Neural progenitor cell (in vitro differentiated cells): ENCODE measurements at regions not wholly inside any gene's neighbourhood (a gene's known extent, or its start where the extent isn't known, plus 50 kb on each side); places are given as distances from the start of the nearest gene placed in this dataset.

Experiments
- DNase-seq: peaks from one replicate; pipeline ENCODE4 v3.0.0-alpha.2; 2016; ENCODE audit warnings: low spot score
- H2AFZ ChIP-seq: fragments of 200-600 bp; sonication (generic); replicated peaks from 2 replicates; pipeline ENCODE4 v1.6.1; 2016; ENCODE audit warnings: antibody characterized with exemption
- H3F3A ChIP-seq: fragments of 200-600 bp; sonication (generic); 2 replicates; pipeline ENCODE4 v1.6.1; 2016; ENCODE audit warnings: antibody characterized with exemption, low read depth
- H3K27ac ChIP-seq: fragments of 200-600 bp; sonication (generic); 2 replicates; pipeline ENCODE4 v1.5.1; 2016; ENCODE audit warnings: mild to moderate bottlenecking
- H3K27me3 ChIP-seq: fragments of 200-600 bp; sonication (generic); 2 replicates; pipeline ENCODE4 v1.6.1; 2016; ENCODE audit warnings: mild to moderate bottlenecking, moderate library complexity
- H3K36me3 ChIP-seq: fragments of 200-600 bp; sonication (generic); 2 replicates; pipeline ENCODE4 v1.5.1; 2016
- H3K4me1 ChIP-seq: fragments of 200-600 bp; sonication (generic); 2 replicates; pipeline ENCODE4 v1.6.1; 2016; ENCODE audit warnings: mixed run types
- H3K4me2 ChIP-seq: fragments of 200-600 bp; sonication (generic); 2 replicates; pipeline ENCODE4 v1.6.1; 2016
- H3K4me3 ChIP-seq: fragments of 200-600 bp; sonication (generic); 2 replicates; pipeline ENCODE4 v1.5.1; 2016
- H3K79me2 ChIP-seq: fragments of 200-600 bp; sonication (generic); 2 replicates; pipeline ENCODE4 v1.6.1; 2016; ENCODE audit warnings: low read depth
- H3K9ac ChIP-seq: fragments of 200-600 bp; sonication (generic); 2 replicates; pipeline ENCODE4 v1.6.1; 2016
- H3K9me3 ChIP-seq: fragments of 200-600 bp; sonication (generic); 2 replicates; pipeline ENCODE4 v1.5.1; 2016; ENCODE audit warnings: low read depth
- H4K20me1 ChIP-seq: fragments of 200-600 bp; sonication (generic); 2 replicates; pipeline ENCODE4 v1.6.1; 2016; ENCODE audit warnings: low read depth
- H3K27ac Mint-ChIP-seq: 3 replicates; pipeline ENCODE4 v1.8.0; 2021; ENCODE audit warnings: mixed read lengths
- H3K27me3 Mint-ChIP-seq: 2 replicates; pipeline ENCODE4 v1.8.0; 2022; ENCODE audit warnings: low read depth, mild to moderate bottlenecking, inconsistent platforms, moderate library complexity, mixed read lengths; ENCODE audit not compliant: insufficient read depth
- H3K36me3 Mint-ChIP-seq: 3 replicates; pipeline ENCODE4 v1.8.0; 2021; ENCODE audit warnings: mixed read lengths
- H3K4me1 Mint-ChIP-seq: 3 replicates; pipeline ENCODE4 v1.8.0; 2021; ENCODE audit warnings: mixed read lengths
- H3K4me3 Mint-ChIP-seq: 3 replicates; pipeline ENCODE4 v1.8.0; 2021; ENCODE audit warnings: mild to moderate bottlenecking, moderate library complexity, mixed read lengths
- H3K9me3 Mint-ChIP-seq: 3 replicates; pipeline ENCODE4 v1.8.0; 2020; ENCODE audit warnings: mixed read lengths
- CTCF ChIP-seq: fragments of 200-600 bp; sonication (generic); IDR thresholded peaks from 2 replicates; pipeline ENCODE4 v1.5.1; 2017; ENCODE audit warnings: antibody characterized with exemption, mild to moderate bottlenecking
- EZH2 ChIP-seq: fragments of 200-600 bp; sonication (generic); IDR thresholded peaks from 2 replicates; pipeline ENCODE4 v1.6.1; 2017; ENCODE audit warnings: antibody characterized with exemption, mild to moderate bottlenecking, moderate library complexity
- EZH2phosphoT487 ChIP-seq: fragments of 200-600 bp; sonication (generic); IDR thresholded peaks from 2 replicates; pipeline ENCODE4 v1.6.1; 2017; ENCODE audit warnings: antibody characterized with exemption

DNA sequence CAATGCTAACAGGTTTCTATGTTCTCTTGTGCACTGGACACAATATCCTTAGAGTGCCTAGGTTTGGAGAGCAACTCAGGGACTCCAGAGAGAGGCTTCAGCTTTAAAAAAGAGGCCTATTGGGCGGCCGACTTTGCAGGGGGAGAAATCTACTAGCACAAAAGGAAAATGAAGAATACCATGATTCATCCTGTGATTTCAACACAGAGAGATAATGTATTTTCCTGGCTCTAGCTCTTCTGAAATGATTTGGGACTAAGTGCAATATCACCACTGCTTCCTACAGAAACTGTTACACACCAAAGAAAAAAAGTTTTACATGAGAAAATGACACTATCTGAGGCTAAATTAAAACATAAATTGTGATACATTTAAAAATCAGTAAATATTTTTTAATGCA is 146.1 kb upstream of the TSLP start:
- H3K36me3 ChIP-seq, result no peaks in the 10 kb centered on the region
- Mint-ChIP-seq H3K27me3 (peaks cover 2% of the 10 kb centered on the region), H3K36me3 (no peaks in the 10 kb centered on the region), H3K9me3 (peaks cover 2% of the 10 kb centered on the region), H3K27ac (no peak overlapping the region), H3K4me1 (no peaks in the 10 kb centered on the region), H3K4me3 (no peak overlapping the region)
- H3K4me3 ChIP-seq, result no peak overlapping the region
- no peak for DNase-seq
- H3K79me2 ChIP-seq, result no peaks in the 10 kb centered on the region
- no peaks in the 10 kb centered on the region for H4K20me1 ChIP-seq
- H3K9me3 ChIP-seq, result no peaks in the 10 kb centered on the region
- H3K4me1 ChIP-seq, result no peaks in the 10 kb centered on the region
- no peak overlapping the region for H2AFZ ChIP-seq
- no peak overlapping the region for H3K27ac ChIP-seq
- H3K4me2 ChIP-seq, result no peak overlapping the region
- no peak for TF ChIP-seq CTCF
- TF ChIP-seq EZH2phosphoT487, result no peak
- TF ChIP-seq EZH2, result no peak
- H3K27me3 ChIP-seq, result no peaks in the 10 kb centered on the region
- H3K9ac ChIP-seq, result no peak overlapping the region
- H3F3A ChIP-seq, result no peaks in the 10 kb centered on the region

DNA sequence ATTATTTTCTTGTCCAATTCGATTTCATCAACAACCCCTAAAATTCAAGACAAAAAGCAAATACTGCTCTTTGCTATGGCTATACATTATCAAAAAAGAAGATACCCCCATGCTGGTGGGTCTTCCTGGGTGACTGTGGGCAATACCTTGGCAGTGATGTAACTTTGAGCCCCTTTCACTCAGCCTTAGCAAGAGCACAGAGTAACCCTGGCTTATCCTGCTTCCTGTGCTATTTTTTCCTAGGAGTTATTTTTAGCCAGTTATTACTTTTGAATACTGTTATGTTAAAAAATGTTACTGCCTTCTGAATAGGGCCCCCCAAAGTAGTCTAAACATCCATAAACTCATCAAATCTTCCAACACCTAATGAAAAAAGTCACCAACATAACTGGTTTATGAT is 145.6 kb upstream of the TSLP start:
- DNase-seq, result no peak
- TF ChIP-seq EZH2 (no peak), EZH2phosphoT487 (no peak), CTCF (no peak)
- peaks cover 2% of the 10 kb centered on the region for H3K27me3 Mint-ChIP-seq
- peaks cover 2% of the 10 kb centered on the region for H3K9me3 Mint-ChIP-seq
- Histone ChIP-seq H3K27me3 (no peaks in the 10 kb centered on the region), H3K79me2 (no peaks in the 10 kb centered on the region), H2AFZ (no peak overlapping the region), H3K27ac (no peak overlapping the region), H3K4me2 (no peak overlapping the region), H3K4me1 (no peaks in the 10 kb centered on the region), H3K9me3 (no peaks in the 10 kb centered on the region), H4K20me1 (no peaks in the 10 kb centered on the region), H3K4me3 (no peak overlapping the region), H3K9ac (no peak overlapping the region), H3F3A (no peaks in the 10 kb centered on the region), H3K36me3 (no peaks in the 10 kb centered on the region)
- no peaks in the 10 kb centered on the region for H3K36me3 Mint-ChIP-seq
- H3K27ac Mint-ChIP-seq, result no peak overlapping the region
- H3K4me3 Mint-ChIP-seq, result no peak overlapping the region
- H3K4me1 Mint-ChIP-seq, result no peaks in the 10 kb centered on the region

GRCh38 chr5:110932755-110933488 is 138.6 kb upstream of the TSLP start:
- no peak overlapping the region for H2AFZ ChIP-seq
- H3F3A ChIP-seq, result no peaks in the 10 kb centered on the region
- H3K27me3 ChIP-seq, result no peaks in the 10 kb centered on the region
- H3K36me3 Mint-ChIP-seq, result no peaks in the 10 kb centered on the region
- no peak for TF ChIP-seq CTCF
- no peak for TF ChIP-seq EZH2
- no peak for TF ChIP-seq EZH2phosphoT487
- no peaks in the 10 kb centered on the region for H3K9me3 ChIP-seq
- no peaks in the 10 kb centered on the region for H3K4me1 Mint-ChIP-seq
- H3K27me3 Mint-ChIP-seq, result no peaks in the 10 kb centered on the region
- DNase-seq, result no peak
- H3K36me3 ChIP-seq, result no peaks in the 10 kb centered on the region
- no peak overlapping the region for H3K4me2 ChIP-seq
- H3K9me3 Mint-ChIP-seq, result peaks cover 2% of the 10 kb centered on the region
- no peak overlapping the region for H3K27ac ChIP-seq
- no peaks in the 10 kb centered on the region for H3K79me2 ChIP-seq
- no peak overlapping the region for H3K4me3 ChIP-seq
- no peaks in the 10 kb centered on the region for H3K4me1 ChIP-seq
- no peaks in the 10 kb centered on the region for H4K20me1 ChIP-seq
- H3K4me3 Mint-ChIP-seq, result no peak overlapping the region
- H3K9ac ChIP-seq, result no peak overlapping the region
- no peak overlapping the region for H3K27ac Mint-ChIP-seq
